BLaER1 (cell line): ENCODE measurements at regions not wholly inside any gene's neighbourhood (a gene's known extent, or its start where the extent isn't known, plus 50 kb on each side); places are given as distances from the start of the nearest gene placed in this dataset.

Experiments
- H3K27ac ChIP-seq: shearing (Covaris generic); formaldehyde crosslinking; 2 replicates; pipeline ENCODE4 v1.8.1; 2022
- H3K27me3 ChIP-seq: shearing (Covaris generic); formaldehyde crosslinking; 2 replicates; pipeline ENCODE4 v1.8.1; 2022
- H3K36me3 ChIP-seq: shearing (Covaris generic); formaldehyde crosslinking; 2 replicates; pipeline ENCODE4 v1.8.1; 2022
- H3K4me1 ChIP-seq: shearing (Covaris generic); formaldehyde crosslinking; 2 replicates; pipeline ENCODE4 v1.8.1; 2022
- H3K4me2 ChIP-seq: shearing (Covaris generic); formaldehyde crosslinking; 2 replicates; pipeline ENCODE4 v1.8.1; 2022
- H3K4me3 ChIP-seq: shearing (Covaris generic); formaldehyde crosslinking; 2 replicates; pipeline ENCODE4 v1.8.1; 2022
- H3K9ac ChIP-seq: shearing (Covaris generic); formaldehyde crosslinking; 2 replicates; pipeline ENCODE4 v1.8.1; 2022
- H3K9me3 ChIP-seq: shearing (Covaris generic); formaldehyde crosslinking; 2 replicates; pipeline ENCODE4 v1.8.1; 2022
- H4K20me1 ChIP-seq: shearing (Covaris generic); formaldehyde crosslinking; 2 replicates; pipeline ENCODE4 v1.8.1; 2022
- Cebpa-rat ChIP-seq: shearing (Covaris generic); IDR thresholded peaks from 2 replicates; pipeline ENCODE4 v1.8.1; 2022

DNA sequence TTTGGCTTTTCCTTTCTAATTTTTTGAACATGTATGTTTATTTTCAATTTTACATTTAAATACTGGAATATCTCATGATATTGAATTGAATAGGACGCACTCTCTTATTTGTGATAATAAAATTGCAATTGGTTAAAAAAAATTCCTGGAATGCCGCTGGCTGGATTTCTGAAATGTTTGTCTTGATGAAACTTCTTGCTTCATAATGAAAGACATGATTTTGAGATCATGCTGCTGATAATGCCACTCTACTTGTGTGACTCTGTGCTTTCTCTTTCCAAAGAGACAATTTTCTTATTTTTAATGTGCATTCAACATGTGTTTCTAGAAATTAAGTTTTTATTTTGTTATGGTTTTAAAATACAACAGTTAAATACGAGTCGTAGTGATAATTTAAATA lies 465.7 kb upstream of the FAR2 start:
- TF ChIP-seq Cebpa-rat, result no peak
- H3K4me3 ChIP-seq, result no peak overlapping the region
- no peaks in the 10 kb centered on the region for H3K36me3 ChIP-seq
- no peaks in the 10 kb centered on the region for H3K27me3 ChIP-seq
- no peaks in the 10 kb centered on the region for H3K4me1 ChIP-seq
- no peak overlapping the region for H3K4me2 ChIP-seq
- no peak overlapping the region for H3K9ac ChIP-seq
- no peak overlapping the region for H3K27ac ChIP-seq
- H3K9me3 ChIP-seq, result no peaks in the 10 kb centered on the region
- no peaks in the 10 kb centered on the region for H4K20me1 ChIP-seq

DNA sequence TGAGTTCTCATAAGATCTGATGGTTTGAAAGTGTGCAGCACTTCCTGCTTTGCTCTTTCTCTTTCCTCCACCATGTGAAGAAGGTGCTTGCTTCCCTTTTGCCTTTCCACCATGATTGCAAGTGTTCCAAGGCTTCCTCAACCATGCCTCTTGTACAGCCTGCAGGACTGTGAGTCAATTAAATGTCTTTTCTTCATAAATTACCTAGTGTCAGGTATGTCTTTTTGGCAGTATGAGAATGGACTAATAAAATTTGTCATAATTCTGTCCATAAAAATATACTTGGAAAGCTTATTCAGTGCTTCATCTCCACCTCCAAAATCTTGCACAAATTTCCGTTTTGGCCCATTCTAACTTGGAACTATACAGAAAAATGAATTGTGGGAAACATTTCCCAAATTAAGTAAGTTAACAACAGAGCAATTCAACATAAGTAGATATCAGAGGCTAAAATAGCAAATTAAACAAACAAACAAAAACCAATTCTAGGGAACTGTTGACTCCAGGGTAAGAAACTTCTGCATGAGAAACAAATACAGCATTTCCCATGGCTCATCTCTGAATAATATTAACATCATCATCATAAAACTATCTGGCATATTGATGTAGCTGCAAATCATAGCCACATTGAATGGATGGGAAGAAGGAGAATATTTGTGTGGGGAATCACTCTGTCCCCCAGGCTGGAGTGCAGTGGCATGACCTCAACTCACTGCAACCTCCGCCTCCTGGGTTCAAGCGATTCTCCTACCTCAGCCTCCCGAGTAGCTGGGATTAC lies 459.5 kb upstream of the FAR2 start:
- Histone ChIP-seq H3K27me3 (no peaks in the 10 kb centered on the region), H3K36me3 (no peaks in the 10 kb centered on the region), H3K4me2 (no peak overlapping the region), H3K4me3 (no peak overlapping the region), H3K27ac (no peak overlapping the region), H3K9ac (no peak overlapping the region), H3K9me3 (no peaks in the 10 kb centered on the region), H3K4me1 (no peaks in the 10 kb centered on the region), H4K20me1 (no peaks in the 10 kb centered on the region)
- no peak for TF ChIP-seq Cebpa-rat

DNA sequence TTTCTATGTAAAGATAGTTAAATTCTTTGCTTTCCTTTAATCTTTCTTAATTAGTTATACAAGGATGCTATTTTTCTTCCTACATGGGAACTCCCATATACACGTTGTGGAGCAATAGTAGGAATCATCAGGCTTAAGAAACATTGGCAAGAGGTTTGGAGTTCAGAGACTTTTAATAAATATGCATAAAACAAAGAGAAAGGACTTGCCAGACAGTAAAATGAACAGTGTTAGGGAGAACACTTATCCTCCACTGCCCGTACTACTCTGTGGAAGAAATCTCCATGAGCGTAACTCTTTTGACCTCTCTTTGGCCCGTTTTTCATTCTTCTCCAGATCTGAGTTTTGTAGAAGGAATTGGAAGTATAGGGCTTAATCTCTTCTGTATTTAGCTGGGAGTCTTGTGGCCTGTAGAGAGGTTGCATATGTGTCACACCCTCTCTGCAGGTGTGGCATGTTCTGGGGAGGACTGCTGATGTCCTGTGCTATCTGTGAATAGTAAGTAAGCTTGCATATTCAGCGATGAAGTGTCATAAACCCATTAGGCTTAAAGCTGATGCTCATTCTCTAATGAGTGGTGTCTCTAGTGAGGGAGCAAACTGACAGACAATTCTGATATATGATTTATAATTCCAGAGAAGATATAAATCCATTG lies 455.4 kb upstream of the FAR2 start:
- no peak overlapping the region for H3K27ac ChIP-seq
- H3K4me3 ChIP-seq, result no peak overlapping the region
- no peaks in the 10 kb centered on the region for H3K9me3 ChIP-seq
- H3K36me3 ChIP-seq, result no peaks in the 10 kb centered on the region
- no peak overlapping the region for H3K4me2 ChIP-seq
- no peaks in the 10 kb centered on the region for H4K20me1 ChIP-seq
- no peaks in the 10 kb centered on the region for H3K27me3 ChIP-seq
- no peak overlapping the region for H3K9ac ChIP-seq
- no peaks in the 10 kb centered on the region for H3K4me1 ChIP-seq
- TF ChIP-seq Cebpa-rat, result no peak

DNA sequence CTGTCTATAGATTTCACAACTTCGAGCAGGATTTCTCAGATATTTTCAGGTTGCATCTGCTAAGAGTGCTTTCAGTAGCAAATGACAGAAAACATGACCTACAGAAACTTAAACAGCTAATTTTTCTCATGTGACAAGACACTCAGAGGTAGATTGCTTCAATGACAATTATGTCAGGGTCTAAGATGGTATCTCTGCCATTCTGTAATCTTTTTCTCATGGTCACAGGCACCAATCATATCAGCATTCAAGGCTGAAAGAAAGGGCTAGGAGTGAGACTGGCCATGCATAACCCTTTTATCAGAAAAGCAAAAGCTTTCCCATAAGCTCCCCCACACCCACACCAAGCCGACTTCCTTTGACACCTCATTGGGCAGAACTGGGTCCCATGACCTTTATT lies 450.5 kb upstream of the FAR2 start:
- H3K9me3 ChIP-seq, result no peaks in the 10 kb centered on the region
- no peaks in the 10 kb centered on the region for H3K4me1 ChIP-seq
- TF ChIP-seq Cebpa-rat, result no peak
- no peak overlapping the region for H3K27ac ChIP-seq
- no peak overlapping the region for H3K4me3 ChIP-seq
- no peaks in the 10 kb centered on the region for H3K27me3 ChIP-seq
- H3K9ac ChIP-seq, result no peak overlapping the region
- no peaks in the 10 kb centered on the region for H3K36me3 ChIP-seq
- no peak overlapping the region for H3K4me2 ChIP-seq
- H4K20me1 ChIP-seq, result no peaks in the 10 kb centered on the region

DNA sequence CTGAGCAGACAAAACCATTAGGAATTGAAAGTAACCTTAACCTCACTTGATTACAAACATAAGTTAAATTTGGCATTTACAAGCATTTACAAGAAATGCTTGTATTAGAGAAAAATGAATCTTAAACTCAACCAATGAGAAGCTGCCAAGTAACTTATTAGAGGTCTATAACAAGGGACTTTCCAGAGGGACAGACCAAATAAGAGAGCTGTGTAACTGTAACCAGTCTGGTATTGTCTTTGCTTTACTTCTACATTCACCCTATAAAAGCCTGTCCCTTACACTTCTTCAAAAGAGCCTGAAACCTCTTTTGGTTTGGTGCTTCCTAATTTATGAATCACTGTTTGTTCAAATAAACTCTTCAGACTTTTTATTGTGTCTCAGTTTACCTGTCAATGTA lies 450.0 kb upstream of the FAR2 start:
- no peak overlapping the region for H3K9ac ChIP-seq
- no peak overlapping the region for H3K27ac ChIP-seq
- no peaks in the 10 kb centered on the region for H3K36me3 ChIP-seq
- H3K4me1 ChIP-seq, result no peaks in the 10 kb centered on the region
- H3K9me3 ChIP-seq, result no peaks in the 10 kb centered on the region
- H3K27me3 ChIP-seq, result no peaks in the 10 kb centered on the region
- no peak overlapping the region for H3K4me2 ChIP-seq
- H3K4me3 ChIP-seq, result no peak overlapping the region
- TF ChIP-seq Cebpa-rat, result no peak
- H4K20me1 ChIP-seq, result no peaks in the 10 kb centered on the region

DNA sequence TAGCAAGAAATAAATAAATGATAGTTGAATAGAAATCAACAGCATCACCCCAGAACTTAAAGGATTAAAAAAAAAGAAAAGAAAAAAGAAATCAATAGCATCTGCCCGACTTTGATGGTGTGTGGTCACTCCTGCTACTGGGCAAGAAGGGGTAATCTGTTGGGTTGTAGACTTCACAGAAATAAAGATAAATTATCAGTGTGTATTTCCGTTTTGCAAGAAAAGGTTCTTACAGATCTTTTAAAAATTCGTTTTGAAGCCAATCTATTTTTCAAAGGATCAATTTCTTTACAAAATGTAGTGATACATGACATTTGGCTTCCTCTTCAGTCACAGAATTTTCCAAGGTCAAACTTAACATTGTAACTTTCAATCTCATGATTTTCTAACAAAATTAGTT lies 448.9 kb upstream of the FAR2 start:
- H3K27me3 ChIP-seq, result no peaks in the 10 kb centered on the region
- H3K36me3 ChIP-seq, result no peaks in the 10 kb centered on the region
- H3K9ac ChIP-seq, result no peak overlapping the region
- H3K4me3 ChIP-seq, result no peak overlapping the region
- TF ChIP-seq Cebpa-rat, result no peak
- no peak overlapping the region for H3K4me2 ChIP-seq
- no peaks in the 10 kb centered on the region for H4K20me1 ChIP-seq
- no peaks in the 10 kb centered on the region for H3K9me3 ChIP-seq
- no peak overlapping the region for H3K27ac ChIP-seq
- H3K4me1 ChIP-seq, result no peaks in the 10 kb centered on the region

DNA sequence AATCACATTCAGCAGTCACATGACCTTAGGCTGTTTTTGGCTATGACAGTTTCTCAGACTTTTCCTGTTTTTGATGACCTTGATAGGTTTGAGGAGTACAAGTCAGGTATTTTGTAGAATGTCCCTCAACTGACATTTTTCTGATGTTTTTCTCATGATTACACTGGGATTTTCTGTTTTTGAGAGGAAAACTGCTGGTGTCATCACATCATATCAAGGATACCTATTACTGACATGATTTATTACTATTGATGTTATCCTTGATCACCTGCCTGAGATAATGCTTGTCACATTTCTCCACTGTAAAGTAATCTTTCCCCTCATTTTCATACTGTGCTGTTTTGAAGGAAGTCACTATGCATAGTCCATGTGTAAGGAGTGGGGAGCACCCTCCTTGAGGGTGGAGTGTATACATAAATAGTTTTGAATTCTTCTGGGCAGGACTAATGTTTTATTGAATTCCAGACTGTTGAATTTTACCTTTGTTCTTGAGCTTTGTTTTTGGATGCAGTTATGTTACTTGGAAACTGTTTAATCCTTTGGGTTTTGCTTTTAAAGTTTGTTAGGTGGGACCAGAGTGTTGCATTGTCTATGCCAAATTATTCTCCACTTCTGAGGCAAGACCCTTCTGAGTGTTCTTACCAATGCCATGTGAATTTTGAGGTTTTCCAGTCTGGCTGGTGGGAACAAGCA lies 444.5 kb upstream of the FAR2 start:
- H3K4me1 ChIP-seq, result no peaks in the 10 kb centered on the region
- H3K36me3 ChIP-seq, result no peaks in the 10 kb centered on the region
- H3K27ac ChIP-seq, result no peak overlapping the region
- no peak overlapping the region for H3K4me3 ChIP-seq
- H3K9ac ChIP-seq, result no peak overlapping the region
- no peaks in the 10 kb centered on the region for H4K20me1 ChIP-seq
- H3K9me3 ChIP-seq, result no peaks in the 10 kb centered on the region
- no peak overlapping the region for H3K4me2 ChIP-seq
- no peaks in the 10 kb centered on the region for H3K27me3 ChIP-seq
- TF ChIP-seq Cebpa-rat, result no peak

DNA sequence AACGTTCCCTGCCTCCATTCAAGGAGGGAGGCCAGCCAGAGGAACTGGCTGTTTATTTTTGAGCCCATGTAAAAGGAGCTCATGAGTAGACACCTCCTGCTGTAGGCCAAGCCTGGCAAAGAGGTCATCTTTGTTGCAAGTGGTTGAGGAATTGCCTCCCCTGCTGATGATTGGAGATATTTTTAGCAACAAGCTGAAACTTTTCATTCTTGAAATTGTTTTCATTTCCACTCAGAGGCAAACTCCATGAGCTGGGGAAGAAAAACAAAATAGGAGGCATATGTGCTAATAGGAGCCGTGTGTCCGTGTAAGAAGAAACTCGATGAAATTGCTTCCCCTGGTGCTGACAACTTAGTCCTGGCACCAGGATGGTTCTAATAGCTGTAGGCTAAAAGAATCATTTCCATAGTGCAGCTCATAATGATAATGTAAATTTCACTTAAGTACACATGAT lies 440.1 kb upstream of the FAR2 start:
- no peak overlapping the region for H3K4me2 ChIP-seq
- no peaks in the 10 kb centered on the region for H3K27me3 ChIP-seq
- no peaks in the 10 kb centered on the region for H3K36me3 ChIP-seq
- H3K4me1 ChIP-seq, result no peaks in the 10 kb centered on the region
- H3K27ac ChIP-seq, result no peak overlapping the region
- H3K4me3 ChIP-seq, result no peak overlapping the region
- H4K20me1 ChIP-seq, result no peaks in the 10 kb centered on the region
- no peaks in the 10 kb centered on the region for H3K9me3 ChIP-seq
- H3K9ac ChIP-seq, result no peak overlapping the region
- no peak for TF ChIP-seq Cebpa-rat

DNA sequence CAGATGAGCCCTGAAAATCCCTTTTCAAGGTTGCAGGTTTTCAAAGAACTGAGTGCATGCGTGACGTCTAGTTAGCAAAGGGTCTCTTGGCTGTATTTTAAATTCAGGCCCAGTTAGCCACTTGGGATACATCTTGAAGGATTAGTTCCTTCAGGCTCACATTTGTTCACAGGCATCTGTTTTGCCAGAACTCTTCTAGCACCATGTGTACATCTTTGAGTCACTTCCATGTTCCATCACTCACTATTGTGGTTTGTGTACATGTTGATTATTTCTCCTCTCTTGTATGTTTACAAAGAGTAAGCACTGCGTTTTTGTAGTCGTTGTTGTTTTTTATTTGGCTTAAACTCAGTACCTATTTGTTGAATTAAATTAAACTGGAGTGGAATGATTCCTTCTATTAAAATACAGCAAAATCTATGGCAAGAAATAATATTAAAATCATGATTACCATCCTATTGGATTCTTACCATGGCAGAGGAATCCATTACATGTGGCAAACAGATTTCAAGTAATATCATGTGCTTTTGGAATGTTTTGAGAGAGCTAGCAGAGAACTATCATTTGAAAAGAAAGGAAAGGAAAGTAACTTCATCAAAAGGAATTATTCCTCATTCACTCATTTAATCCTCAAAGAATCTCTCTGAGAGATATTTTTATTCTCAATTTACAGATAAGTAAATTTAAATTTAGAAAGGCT lies 438.9 kb upstream of the FAR2 start:
- no peak overlapping the region for H3K4me3 ChIP-seq
- H3K9me3 ChIP-seq, result no peaks in the 10 kb centered on the region
- H3K4me1 ChIP-seq, result no peaks in the 10 kb centered on the region
- H3K9ac ChIP-seq, result no peak overlapping the region
- H3K27ac ChIP-seq, result no peak overlapping the region
- no peaks in the 10 kb centered on the region for H3K27me3 ChIP-seq
- no peaks in the 10 kb centered on the region for H4K20me1 ChIP-seq
- no peaks in the 10 kb centered on the region for H3K36me3 ChIP-seq
- no peak for TF ChIP-seq Cebpa-rat
- no peak overlapping the region for H3K4me2 ChIP-seq

DNA sequence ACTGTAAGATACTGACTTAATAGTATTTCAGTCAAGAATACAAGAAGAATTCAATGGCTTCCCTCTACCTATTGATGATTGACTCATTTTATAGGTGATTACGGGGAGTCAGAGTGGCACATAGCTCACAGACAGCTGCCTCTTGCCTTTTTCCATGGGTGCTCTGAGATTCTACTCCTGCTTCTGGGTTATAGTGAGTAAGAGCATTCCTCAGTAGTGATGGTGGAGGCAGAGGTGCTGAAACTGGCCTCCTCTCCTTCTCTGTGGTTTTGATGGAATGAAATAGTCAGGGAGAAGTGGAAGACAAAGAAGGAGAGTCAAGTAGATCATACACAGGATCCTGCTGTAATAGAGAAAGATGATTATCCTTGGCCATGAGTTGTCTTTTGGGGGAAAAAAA lies 438.2 kb upstream of the FAR2 start:
- TF ChIP-seq Cebpa-rat, result no peak

More for the DNA sequence above, 438.2 kb upstream of the FAR2 start:
- Histone ChIP-seq H3K4me1 (no peaks in the 10 kb centered on the region), H4K20me1 (no peaks in the 10 kb centered on the region), H3K27ac (no peak overlapping the region), H3K9ac (no peak overlapping the region), H3K27me3 (no peaks in the 10 kb centered on the region), H3K36me3 (no peaks in the 10 kb centered on the region), H3K4me3 (no peak overlapping the region), H3K9me3 (no peaks in the 10 kb centered on the region), H3K4me2 (no peak overlapping the region)
